HG02981 (cell line): ENCODE measurements at regions not wholly inside any gene's neighbourhood (a gene's known extent, or its start where the extent isn't known, plus 50 kb on each side); places are given as distances from the start of the nearest gene placed in this dataset.
"Not testable (repeated sequence)": the region's sequence is repeated elsewhere in the genome, so short reads cannot be mapped to it uniquely, and the experiment has no call there.

ENCODE experiments used
- ATAC-seq: cut with Tn5 transposase; IDR thresholded peaks from one replicate; pipeline ENCODE4 v1.9.1; 2021; ENCODE audit warnings: mild to moderate bottlenecking, moderate library complexity; ENCODE audit not compliant: unreplicated experiment

GRCh38 chr4:94011190-94011589, 182.6 kb downstream of the ATOH1 start:
- ATAC-seq, result no peak

GRCh38 chr4:94014484-94015136, 186.1 kb downstream of the ATOH1 start:
- ATAC-seq, result no peak

GRCh38 chr4:94015956-94016355, 187.4 kb downstream of the ATOH1 start:
- ATAC-seq, result no peak

- no peak for ATAC-seq
These were observed 174.9 kb upstream of the SMARCAD1 start for GRCh38 chr4:94032754-94033153.

GRCh38 chr4:94036964-94037363, 170.7 kb upstream of the SMARCAD1 start:
- ATAC-seq, result no peak

GRCh38 chr4:94038195-94038594, 169.5 kb upstream of the SMARCAD1 start:
- no peak for ATAC-seq

GRCh38 chr4:94039226-94039625, 168.4 kb upstream of the SMARCAD1 start:
- ATAC-seq, result no peak

GRCh38 chr4:94044471-94044870, 163.2 kb upstream of the SMARCAD1 start:
- not testable (repeated sequence) for ATAC-seq

- ATAC-seq, result no peak
These were observed 144.6 kb upstream of the SMARCAD1 start for GRCh38 chr4:94063084-94063483.

GRCh38 chr4:94068753-94069719, 138.6 kb upstream of the SMARCAD1 start:
- no peak for ATAC-seq

- ATAC-seq, result no peak
These were observed 131.2 kb upstream of the SMARCAD1 start for GRCh38 chr4:94076498-94076897.

- no peak for ATAC-seq
These were observed 123.5 kb upstream of the SMARCAD1 start for GRCh38 chr4:94084155-94084554.

GRCh38 chr4:94099141-94099540, 108.5 kb upstream of the SMARCAD1 start:
- not testable (repeated sequence) for ATAC-seq

GRCh38 chr4:94112644-94113043, 95.0 kb upstream of the SMARCAD1 start:
- ATAC-seq, result no peak

GRCh38 chr4:94115687-94116086, 92.0 kb upstream of the SMARCAD1 start:
- no peak for ATAC-seq

GRCh38 chr4:94116842-94117241, 90.8 kb upstream of the SMARCAD1 start:
- no peak for ATAC-seq

GRCh38 chr4:94126669-94127068, 81.0 kb upstream of the SMARCAD1 start:
- ATAC-seq, result no peak

- peak; percentile 83 for ATAC-seq
These were observed 79.8 kb upstream of the SMARCAD1 start for GRCh38 chr4:94127707-94128328.

GRCh38 chr4:94131212-94131611, 76.5 kb upstream of the SMARCAD1 start:
- no peak for ATAC-seq

GRCh38 chr4:94135701-94136100, 72.0 kb upstream of the SMARCAD1 start:
- ATAC-seq, result no peak

- no peak for ATAC-seq
These were observed 67.6 kb upstream of the SMARCAD1 start for GRCh38 chr4:94139931-94140612.
